IPS-NIHi11 (cell line): ENCODE measurements at regions not wholly inside any gene's neighbourhood (a gene's known extent, or its start where the extent isn't known, plus 50 kb on each side); places are given as distances from the start of the nearest gene placed in this dataset.

Source experiments
- DNase-seq: peaks from one replicate; pipeline ENCODE4 v3.0.0; 2012; ENCODE audit warnings: mixed read lengths, low spot score

DNA sequence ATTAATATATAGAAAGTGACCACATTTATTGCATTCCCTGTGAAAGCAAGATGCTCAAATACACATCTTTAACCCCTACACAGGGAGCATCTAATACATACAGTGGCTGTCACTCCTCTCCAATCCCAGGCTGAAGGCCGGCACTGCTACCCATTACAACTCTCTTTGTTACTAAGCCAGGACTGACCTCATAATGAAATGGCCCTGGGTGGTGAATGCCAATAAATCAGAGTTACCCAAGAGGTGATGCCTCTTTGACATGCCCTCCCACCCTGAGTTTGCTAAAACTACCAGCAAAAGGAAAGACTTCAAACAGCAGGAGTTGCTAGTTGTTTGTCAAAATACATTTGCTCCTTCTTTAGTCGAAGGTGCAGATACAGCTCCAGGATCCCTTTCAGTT, 214.2 kb downstream of the FOXA2 start:
- DNase-seq, result no peak

DNA sequence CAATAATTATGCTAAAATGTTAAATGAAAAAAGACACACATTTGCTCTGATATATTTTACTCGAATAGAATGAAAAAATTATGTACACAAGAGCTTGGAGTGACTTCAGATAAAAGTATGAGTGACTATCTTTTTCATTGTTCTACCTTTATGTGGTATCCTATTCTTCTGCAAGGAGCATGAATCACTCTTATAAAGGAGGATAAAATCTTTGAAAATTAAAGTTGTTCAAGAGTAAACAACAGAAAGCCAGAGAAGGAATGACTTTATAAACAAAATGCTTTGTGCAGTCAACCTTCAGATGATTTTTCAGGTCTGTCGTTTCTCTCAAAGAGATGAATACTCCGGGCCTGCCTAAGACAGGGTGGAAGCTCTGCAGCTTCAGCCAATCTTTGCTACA, 215.3 kb downstream of the FOXA2 start:
- DNase-seq, result no peak

DNA sequence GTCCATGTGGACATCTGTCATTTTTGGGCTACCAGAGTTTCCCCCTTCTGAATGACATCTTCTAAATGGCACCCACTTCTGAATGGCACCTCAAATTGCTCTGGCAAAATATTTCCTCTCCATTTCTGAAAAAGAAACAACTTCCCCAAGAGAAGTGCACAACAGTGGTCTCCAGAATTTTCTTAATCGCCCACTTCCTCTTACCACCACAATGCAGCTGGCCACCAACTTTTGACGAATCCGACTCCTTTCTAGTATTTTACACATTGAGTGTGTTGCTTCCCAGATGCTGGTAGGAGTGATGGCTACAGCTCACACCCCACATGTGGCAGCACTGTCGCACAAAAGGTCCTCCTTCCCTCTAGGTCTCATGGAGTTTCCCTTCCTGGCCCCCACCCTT, 216.1 kb downstream of the FOXA2 start:
- DNase-seq, result no peak

DNA sequence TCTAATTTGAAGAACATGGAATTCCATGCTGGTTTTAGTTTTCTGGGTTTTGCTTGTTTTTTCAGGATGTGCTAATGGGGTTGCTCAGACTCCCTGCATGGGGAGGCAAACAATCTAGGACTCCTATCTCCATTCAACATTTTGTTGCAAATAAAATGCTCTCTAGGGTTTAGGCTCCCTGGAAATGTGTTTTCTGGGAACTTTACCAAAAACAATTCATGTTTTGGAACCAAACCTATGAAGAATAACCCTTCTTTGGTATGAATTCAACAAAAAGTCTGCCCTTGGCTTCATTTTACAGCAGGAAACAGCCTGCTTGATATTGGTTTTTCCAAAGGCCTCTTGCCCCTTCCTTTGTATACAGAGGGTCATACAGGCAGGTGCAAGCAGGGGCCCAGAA, 217.7 kb downstream of the FOXA2 start:
- no peak for DNase-seq

DNA sequence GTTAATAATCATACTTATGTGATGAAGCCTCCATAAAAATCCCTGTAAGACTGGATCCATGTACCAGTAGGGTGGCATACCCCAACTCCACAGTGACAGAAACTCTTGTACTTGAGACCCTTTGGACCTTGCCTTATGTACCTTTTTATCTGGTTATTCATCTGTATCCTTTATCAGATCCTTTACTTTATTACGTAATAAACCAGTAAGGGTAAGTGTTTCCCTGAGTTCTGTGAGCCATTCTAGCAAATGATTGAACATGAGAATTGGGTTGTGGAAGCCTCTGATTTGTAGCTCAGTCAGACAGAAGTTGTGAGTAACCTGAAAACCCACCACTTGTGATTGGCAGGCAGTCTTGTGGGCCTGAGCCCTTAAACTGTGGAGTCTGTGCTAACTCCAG, 229.7 kb downstream of the FOXA2 start:
- DNase-seq, result no peak

DNA sequence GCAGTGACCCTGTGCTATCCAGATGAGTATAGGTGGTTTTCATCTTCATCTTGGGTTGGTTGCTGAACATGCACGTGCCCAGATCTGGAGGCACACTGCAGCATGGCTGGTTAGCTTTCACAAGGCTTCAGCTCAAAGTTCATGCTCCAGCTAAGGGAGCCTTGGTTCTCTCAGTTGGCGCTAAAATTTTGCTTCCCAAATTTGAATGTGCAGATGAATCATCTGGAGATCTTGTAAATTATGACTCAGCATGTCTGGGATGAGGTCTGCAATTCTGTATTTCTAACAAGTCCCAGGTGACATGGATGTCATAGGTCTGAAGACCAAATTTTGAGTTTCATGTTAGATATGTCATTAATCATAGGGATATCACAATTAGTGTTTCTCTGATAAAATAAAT, 230.8 kb downstream of the FOXA2 start:
- no peak for DNase-seq

DNA sequence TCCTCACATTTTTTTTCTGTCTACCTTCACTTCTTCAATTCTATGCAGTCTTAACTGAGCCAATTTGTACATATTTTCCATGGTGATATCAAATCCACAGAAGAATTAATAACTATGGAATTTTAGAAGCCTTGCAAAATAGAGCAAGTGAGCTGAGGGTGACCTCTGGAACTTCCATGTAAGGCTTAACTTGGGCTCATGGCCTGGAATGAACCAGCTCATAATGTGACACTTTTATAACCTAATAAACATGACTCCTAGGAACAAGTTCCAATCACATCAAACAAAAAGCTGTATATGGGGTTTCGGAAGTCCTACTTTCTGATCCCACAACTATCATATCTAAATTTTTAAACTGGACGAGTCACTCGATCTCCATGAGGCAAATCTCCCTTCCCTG, 232.4 kb downstream of the FOXA2 start:
- no peak for DNase-seq

DNA sequence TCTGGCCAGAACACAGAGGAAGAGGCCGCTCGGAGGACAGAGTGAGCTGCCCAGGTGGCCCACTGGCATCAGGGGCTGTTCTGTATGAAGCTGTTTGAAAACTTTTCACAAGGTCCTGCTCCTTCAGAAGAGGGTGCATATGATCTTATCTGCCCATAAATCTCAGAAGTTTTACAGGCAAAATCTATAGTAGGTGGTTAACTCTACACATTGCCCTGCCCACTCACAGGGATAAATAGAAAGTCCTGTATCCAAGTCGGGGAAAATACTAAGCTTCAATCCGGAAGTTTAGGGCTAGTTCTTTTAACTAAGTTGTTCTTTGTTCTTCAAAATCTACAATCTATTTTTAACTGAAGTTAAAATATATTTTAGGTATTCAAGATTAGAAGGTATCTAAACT, 233.7 kb downstream of the FOXA2 start:
- no peak for DNase-seq

DNA sequence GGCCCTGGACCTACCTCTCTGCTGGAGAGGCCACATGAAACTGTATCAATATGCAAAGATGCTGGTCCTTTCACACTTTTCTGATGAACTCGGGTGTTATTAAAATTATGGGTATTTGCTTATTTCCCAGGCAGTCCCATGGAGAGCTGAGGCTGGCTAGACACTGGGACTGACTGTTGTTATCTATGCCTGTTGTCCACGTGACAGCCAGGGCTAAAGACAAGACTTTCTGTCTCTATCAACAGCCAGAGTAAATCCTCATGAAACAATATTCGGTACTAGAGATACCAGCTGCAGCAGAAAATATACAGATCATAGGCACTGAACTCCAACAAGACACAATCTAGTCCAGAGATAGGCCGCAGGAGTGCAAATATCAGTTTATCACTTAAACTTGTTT, 236.4 kb downstream of the FOXA2 start:
- DNase-seq, result no peak

DNA sequence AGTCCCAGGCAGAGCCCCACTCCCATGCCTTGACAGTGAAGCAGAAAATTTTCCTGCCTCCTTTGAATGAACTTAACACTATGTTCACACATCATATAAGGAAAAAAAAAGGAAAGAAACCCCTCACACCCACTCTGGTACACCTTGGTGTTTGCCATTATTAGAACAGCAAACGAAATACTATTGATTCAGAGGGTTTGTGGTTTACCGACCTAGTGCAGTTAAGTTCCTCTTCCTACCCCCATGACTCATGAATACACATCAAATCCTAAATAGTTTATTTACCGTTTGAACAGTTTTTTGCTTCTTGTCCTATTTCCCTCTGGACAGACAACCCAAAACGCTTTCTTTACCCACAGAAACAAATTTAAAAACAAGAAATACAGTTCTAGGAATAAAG, 237.7 kb downstream of the FOXA2 start:
- no peak for DNase-seq

DNA sequence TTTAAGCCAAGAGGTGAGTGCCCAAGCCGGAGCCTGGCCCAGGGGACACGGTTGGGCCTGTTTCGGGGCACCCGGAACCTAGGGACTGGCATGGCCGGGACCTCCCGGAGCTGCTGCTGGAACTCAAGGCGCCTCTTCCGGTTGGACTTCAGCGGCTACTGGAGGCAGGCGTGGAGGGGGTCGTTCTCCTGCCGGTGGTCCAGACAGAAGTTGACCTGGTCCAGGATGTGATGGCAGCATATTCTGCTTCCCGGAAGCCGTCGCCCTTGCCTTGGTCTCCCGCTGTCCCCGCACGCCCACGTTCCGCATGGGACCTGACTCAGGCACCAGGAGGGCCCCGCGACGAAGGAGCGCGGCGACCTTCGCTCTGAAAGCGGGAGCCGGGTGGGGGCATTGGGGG, 240.8 kb downstream of the FOXA2 start:
- no peak for DNase-seq

DNA sequence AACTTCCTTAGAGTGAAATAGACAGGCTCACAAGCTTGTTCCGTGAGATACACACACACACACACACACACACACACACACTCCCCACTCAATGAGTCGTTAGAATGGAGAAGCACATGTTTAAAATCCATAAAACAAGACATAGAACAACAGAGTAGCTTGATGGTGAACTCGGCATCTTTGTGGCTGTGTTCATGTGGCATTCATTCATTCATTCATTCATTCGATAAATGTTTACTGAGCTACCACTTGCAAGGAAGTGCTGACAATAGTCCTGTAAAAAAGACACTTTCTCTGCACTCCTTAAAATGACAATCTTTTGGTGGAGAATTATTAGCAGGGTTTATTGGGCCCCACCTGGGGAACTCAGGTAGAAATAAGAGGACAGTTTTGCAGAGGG, 242.0 kb downstream of the FOXA2 start:
- no peak for DNase-seq

DNA sequence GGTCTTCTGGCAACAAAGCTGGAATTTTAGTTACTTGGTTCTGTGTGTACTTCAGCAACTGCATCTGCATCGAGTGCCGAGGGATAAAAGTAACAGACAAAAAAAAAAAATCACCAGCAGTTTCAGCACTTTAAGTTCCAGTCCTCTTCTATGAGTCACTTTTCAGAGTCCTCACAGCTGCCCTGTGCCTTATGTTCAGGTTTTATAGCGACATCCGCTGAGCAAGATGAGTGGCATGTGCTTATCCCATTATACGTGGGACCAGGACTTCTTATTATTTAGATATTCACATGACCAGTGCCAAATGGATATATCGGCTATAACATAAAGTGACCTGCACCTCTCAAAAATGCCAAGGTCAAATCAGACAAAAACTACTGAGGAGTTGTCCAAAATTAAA, 242.9 kb downstream of the FOXA2 start:
- DNase-seq, result no peak

DNA sequence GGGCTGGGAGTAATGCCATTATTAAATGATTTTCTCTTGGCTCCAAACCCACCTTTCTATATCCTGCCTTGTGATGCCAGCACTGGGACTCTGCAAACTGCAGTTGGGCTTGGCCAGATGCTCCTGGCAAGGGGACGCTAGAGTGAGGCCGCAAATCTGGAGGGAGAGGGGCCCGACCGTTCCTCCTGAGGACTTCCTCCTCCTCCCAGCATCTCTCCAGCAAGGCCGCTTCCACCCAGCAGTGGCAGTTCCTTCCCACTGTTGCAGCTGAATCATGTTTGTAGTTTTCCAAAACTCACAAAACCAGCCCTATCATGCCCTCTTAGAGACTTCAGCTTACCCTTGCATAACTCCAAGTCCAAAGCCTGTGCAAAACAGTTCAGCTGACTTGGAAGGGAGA, 244.4 kb downstream of the FOXA2 start:
- no peak for DNase-seq

DNA sequence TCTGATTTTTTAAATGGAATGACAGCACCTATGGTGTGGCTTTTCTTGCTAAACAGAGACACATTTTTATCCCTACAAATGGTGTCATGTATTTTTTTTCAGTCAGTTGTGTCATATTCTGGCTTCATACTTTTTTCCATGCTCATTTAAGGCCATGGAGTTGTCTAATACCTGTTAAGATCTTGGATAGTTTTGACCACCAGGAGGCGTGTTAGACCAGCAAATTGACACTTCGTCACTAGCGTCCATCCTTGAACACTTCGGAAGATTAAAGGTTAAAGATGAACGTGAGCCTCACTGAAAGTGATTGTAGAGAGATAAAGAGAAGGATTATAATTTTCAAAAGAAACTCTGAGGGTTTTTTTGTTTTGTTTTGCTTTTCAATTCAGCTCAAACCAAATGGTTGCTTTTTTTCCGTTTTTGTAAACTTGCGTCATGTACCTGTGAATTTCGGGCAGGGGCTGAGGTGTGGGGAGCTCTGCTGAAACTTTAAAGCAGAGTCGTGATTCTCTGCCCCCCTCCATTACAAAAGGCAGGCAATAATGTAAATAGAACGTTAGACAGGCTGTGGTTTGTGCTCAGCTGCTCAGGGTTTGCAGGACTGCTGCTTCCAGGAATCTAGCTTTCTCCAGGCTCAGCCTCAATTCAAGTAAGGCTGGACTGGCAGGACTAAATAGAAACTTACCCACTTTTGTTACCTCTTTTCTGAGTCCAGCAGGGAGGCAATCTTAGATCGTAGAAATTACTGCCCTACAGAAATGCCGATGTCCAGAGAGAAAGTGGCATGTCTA, 245.1 kb downstream of the FOXA2 start:
- DNase-seq, result peak; percentile 47

DNA sequence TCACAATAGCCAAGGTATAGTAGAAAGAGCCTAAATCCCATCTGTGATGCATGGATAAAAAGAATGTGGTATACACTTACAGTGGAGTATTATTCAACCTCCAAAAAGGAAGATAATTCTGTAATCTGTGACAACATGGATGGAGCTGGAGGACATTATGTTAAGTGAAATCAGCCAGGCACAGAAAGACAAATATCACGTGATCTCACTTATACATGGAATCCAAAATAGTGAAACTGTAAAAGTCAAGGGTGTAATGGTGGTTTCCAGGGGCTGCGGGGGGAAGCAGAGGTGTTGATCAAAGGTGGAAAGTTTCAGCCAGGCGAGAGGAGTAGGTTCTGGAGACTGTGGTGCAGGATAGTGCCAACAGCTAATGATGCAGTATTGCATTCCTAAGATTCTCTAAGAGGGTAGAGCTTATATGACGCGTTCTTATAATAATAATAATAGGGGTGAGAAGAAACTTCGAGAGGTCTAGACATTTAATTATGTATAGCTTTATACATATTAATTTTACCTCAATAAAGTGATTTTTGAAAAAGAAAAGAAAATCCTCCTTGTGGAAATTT, 246.1 kb downstream of the FOXA2 start:
- DNase-seq, result no peak

DNA sequence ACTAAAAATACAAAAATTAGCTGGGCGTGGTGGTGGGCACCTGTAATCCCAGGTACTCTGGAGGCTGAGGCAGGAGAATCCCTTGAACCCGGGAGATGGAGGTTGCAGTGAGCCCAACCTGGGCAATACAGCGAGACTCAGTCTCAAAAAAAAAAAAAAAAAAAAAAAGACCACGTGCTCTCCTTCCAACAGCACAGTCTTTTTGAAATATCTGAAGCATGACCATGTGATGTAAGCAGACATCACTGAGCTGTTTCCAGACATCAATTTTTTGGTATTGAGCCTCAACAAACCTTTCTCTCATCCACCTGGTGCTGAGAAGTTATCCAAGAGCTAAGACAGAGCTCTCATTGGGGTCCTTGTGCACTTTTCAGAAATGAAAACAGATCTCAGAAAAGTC, 249.2 kb downstream of the FOXA2 start:
- DNase-seq, result no peak

DNA sequence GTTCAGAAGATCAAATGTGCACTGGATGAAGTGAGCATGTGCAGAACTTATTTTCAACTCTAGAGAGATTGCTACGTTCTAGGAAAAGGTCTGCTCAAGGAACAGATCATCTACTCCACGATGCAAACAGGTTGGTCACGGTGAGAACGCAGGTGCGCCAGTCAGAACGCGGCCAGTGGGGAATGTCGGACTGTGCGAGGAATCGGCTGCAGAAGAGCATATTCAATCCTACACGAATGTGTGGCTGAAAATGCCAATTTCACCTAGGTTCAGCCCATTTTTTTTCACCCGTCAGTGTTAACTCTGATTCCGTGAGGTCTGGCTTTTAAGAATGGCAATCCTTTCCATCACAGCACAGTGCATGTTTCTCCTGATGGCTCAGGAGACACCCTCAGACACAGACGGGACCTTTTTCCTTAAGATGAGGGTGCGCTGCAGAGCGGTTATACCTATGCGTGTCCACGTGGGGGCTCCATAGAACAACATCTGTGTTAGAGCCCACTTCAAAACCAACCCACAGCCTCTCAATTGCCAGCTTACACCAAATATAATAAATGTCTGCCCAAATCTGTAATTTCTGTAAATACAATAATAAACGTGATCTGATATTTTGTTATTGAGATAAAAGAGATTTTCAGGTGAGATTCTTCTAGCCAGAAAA, 250.4 kb downstream of the FOXA2 start:
- DNase-seq, result peak; percentile 80

DNA sequence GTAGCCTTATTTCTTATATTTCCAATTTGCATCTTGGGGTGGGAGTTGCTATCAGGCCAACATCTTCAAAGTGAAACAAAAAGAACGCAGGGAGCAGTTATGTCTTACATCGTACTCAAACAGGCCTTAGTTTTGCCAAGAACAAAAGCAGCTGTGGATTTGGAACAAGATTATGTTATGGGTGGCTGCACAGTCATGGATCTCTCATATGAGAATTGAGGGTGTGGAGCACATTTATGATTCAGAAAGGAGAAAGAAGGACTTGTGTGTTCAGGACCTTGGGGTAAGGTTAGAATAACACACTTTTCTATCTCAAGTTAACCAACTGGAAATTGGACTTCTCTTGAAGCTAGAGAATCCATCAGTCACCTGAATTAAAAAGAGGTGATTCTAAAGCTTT, 259.9 kb downstream of the FOXA2 start:
- DNase-seq, result no peak

DNA sequence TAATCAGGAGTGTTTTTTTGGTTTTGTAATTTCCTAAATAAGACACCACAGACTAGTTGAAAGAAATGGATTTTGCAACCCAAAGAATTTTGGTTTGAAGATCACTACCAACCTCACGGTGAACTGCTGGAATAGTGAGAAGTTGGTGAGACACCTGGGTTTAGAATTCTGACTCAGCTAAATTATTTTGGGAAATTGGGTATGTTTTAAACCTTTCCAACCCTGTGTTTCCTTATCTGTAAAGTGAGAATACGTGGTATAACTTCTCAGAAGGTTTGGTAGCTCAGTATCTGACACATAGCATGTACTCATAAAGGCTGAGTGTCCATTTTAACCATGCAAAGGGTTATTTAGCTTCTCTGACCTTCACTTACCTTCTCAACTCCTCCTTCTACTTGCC, 261.9 kb downstream of the FOXA2 start:
- DNase-seq, result no peak

DNA sequence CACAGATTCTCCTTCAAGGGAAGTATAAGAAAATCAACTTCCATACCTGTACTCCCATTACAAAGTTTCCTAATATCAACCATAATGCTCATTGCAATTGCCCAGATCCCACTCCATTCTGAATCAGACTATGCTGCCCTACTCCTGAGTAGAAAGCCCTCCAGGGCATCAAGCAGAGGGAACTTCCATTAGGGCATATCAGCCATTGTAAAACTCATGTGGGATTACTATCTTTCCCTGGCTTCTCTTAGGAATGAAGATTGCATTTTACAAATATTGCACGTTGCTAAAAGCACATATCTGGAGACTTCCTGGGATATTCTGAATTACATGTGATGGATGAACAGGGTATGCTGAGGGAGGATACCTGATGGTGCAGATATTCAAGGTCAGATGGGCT, 263.2 kb downstream of the FOXA2 start:
- DNase-seq, result no peak

DNA sequence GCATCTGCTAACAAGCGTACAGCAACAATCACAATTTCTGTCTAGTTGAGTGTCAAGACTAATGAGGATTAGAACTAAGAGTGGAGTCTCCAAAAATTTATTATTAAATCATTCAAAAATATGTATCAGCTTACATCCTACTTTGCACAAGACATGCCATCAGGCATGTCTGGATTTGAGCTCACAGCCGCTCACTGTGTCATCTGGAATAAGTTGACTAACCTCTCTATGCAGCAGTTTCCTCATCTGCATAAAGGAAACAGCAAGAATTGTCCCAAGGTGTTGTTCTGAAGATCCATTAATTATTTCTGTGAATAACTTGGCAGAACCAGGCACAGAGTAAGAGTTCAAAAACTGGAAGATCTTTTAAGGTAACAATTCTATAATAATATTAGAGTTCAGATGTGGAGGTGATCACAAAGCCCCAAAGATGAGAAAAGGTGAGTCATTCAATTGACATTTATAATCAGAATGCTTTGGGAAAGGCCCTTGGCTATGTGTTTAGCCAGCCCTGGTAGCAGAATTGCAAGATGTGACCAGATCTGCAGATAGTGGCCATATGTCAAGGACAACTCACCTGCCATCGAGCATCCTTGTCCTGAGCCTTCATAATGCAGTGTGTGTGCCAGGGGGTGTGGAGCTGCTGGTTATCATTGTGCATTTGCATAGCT, 264.0 kb downstream of the FOXA2 start:
- DNase-seq, result no peak

DNA sequence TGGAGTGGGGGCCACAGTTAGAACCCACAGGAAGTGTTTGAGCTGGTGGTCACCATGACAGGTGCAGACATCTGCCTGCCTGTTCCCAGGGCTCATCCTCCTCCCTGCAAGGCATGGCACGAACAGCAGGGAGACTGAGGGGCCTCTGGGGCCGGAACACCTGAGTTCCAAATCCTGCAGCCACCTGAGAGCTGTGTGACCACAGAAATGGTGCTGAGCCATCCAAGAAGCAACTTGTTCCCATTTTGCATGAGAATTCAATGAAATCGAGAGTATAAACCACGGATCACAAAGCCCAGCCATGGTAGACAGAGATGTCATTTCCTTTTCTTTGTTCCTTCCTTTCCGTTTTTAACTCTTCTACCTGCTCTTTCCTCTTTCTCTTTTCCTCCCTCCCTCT, 268.6 kb downstream of the FOXA2 start:
- no peak for DNase-seq
